ENCODE measurements at regions not wholly inside any gene's neighbourhood (a gene's known extent, or its start where the extent isn't known, plus 50 kb on each side); places are given as distances from the start of the nearest gene placed in this dataset.

DNA sequence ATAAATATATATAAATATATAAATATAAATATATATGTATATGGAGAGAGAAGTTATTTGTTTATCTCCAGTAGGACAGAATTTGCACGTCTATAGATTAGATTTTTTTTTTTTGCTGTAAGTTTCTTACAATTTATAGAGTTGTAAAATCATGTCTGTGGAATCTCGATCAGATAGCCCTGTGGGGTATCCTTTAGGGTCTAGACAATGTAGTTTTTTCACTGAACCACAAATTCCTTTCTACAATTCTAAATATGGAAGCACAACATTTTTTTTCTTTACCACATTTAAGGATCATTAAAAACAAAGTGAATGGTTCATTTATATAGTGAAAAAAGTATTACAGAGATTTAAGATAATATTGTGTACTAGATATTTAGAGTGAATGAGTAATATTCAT lies 384.2 kb upstream of the ZNF608 start:
- no peaks in the 10 kb centered on the region for H3K36me3 Mint-ChIP-seq (ENCODE audit: low read depth)
- no peaks in the 10 kb centered on the region for H3K4me1 Mint-ChIP-seq (ENCODE audit: low read depth)
- H3K9me3 Mint-ChIP-seq, result peaks cover 4% of the 10 kb centered on the region
- H3K4me3 Mint-ChIP-seq, result no peak overlapping the region
- H3K27ac Mint-ChIP-seq, result no peak overlapping the region
- no peaks in the 10 kb centered on the region for H3K27me3 Mint-ChIP-seq (ENCODE audit: low read depth)

GRCh38 chr5:125134216-125135081 lies 388.0 kb upstream of the ZNF608 start:
- Mint-ChIP-seq H3K4me3 (no peak overlapping the region), H3K36me3 (ENCODE audit: low read depth) (no peaks in the 10 kb centered on the region), H3K27me3 (ENCODE audit: low read depth) (no peaks in the 10 kb centered on the region), H3K9me3 (peaks cover 7% of the 10 kb centered on the region), H3K4me1 (ENCODE audit: low read depth) (no peaks in the 10 kb centered on the region), H3K27ac (no peak overlapping the region)

- H3K36me3 Mint-ChIP-seq (ENCODE audit: low read depth), result no peaks in the 10 kb centered on the region
- no peak overlapping the region for H3K27ac Mint-ChIP-seq
- H3K4me3 Mint-ChIP-seq, result no peak overlapping the region
- H3K9me3 Mint-ChIP-seq, result peaks cover 5% of the 10 kb centered on the region
- H3K4me1 Mint-ChIP-seq (ENCODE audit: low read depth), result no peaks in the 10 kb centered on the region
- H3K27me3 Mint-ChIP-seq (ENCODE audit: low read depth), result no peaks in the 10 kb centered on the region
Measured at GRCh38 chr5:125137535-125137934, 391.1 kb upstream of the ZNF608 start.

- peaks cover 5% of the 10 kb centered on the region for H3K9me3 Mint-ChIP-seq
- H3K4me3 Mint-ChIP-seq, result no peak overlapping the region
- no peak overlapping the region for H3K27ac Mint-ChIP-seq
- H3K27me3 Mint-ChIP-seq (ENCODE audit: low read depth), result no peaks in the 10 kb centered on the region
- H3K4me1 Mint-ChIP-seq (ENCODE audit: low read depth), result no peaks in the 10 kb centered on the region
- no peaks in the 10 kb centered on the region for H3K36me3 Mint-ChIP-seq (ENCODE audit: low read depth)
Measured at GRCh38 chr5:125138266-125138665, 391.8 kb upstream of the ZNF608 start.

DNA sequence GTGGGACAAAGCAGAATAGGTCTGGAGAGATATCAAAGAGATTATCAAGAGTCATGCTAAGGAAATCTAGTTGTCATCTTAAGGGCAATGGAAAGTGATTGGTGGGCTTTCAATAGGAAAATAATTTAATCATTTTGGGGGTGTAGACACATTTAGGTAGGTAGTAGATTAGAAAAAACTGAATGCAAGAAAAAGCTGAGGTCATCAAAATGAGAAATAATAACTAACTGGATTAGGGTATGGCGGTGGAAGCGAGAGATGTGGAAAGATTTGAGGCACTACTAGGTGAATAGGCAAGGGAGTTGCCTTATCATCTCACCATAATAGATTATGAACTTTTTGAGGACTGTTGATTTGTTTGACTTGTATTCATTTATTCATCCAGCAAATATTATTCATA lies 393.2 kb upstream of the ZNF608 start:
- Mint-ChIP-seq H3K27me3 (ENCODE audit: low read depth) (no peaks in the 10 kb centered on the region), H3K27ac (no peak overlapping the region), H3K4me3 (no peak overlapping the region), H3K9me3 (peaks cover 5% of the 10 kb centered on the region), H3K36me3 (ENCODE audit: low read depth) (no peaks in the 10 kb centered on the region), H3K4me1 (ENCODE audit: low read depth) (no peaks in the 10 kb centered on the region)

DNA sequence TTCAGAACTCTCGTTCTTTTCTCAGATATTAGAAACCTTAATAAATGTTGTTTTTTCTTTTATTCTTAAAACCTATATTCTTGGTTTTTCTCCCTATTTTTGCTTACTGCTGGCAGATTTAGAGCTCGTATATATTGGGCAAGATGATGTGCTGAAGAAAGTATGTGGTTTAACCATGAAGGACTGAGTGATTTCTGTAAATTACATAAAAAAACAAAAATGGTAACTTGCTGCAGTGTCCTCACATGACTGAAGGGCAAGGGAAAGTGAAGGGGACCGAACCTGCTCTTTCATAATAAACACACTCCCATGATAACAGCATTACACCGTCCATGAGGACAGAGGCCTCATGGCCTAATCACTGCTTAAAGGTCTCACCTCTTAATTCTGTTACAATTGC lies 393.8 kb upstream of the ZNF608 start:
- Mint-ChIP-seq H3K9me3 (peaks cover 5% of the 10 kb centered on the region), H3K4me1 (ENCODE audit: low read depth) (no peaks in the 10 kb centered on the region), H3K27ac (no peak overlapping the region), H3K4me3 (no peak overlapping the region), H3K36me3 (ENCODE audit: low read depth) (no peaks in the 10 kb centered on the region), H3K27me3 (ENCODE audit: low read depth) (no peaks in the 10 kb centered on the region)

DNA sequence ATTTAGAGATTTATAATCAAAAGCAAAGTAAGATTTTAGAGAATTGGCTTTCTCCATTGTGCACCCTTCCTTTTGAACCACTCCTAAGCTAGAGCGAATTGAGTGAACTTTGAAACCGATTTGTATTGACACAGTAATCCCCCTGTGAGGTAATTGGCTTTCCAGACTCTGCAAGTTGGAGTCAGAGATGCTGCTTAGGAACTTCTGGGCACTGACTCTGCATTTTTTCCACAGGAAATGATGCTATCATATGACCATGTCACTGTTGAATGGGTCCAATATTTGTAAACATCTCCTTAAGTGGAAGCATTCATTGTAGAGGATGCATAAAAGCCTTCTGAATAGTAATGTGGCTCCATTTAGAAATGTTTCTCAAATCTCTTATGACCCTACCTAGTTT lies 394.4 kb upstream of the ZNF608 start:
- no peaks in the 10 kb centered on the region for H3K4me1 Mint-ChIP-seq (ENCODE audit: low read depth)
- H3K36me3 Mint-ChIP-seq (ENCODE audit: low read depth), result no peaks in the 10 kb centered on the region
- H3K9me3 Mint-ChIP-seq, result peaks cover 5% of the 10 kb centered on the region
- no peaks in the 10 kb centered on the region for H3K27me3 Mint-ChIP-seq (ENCODE audit: low read depth)
- no peak overlapping the region for H3K27ac Mint-ChIP-seq
- no peak overlapping the region for H3K4me3 Mint-ChIP-seq

- no peaks in the 10 kb centered on the region for H3K36me3 Mint-ChIP-seq (ENCODE audit: low read depth)
Measured at GRCh38 chr5:125142458-125142857, 396.0 kb upstream of the ZNF608 start.

GRCh38 chr5:125143011-125143410 lies 396.6 kb upstream of the ZNF608 start:
- no peaks in the 10 kb centered on the region for H3K36me3 Mint-ChIP-seq (ENCODE audit: low read depth)
- H3K27me3 Mint-ChIP-seq (ENCODE audit: low read depth), result no peaks in the 10 kb centered on the region

More at GRCh38 chr5:125142458-125142857, 396.0 kb upstream of the ZNF608 start:
- Mint-ChIP-seq H3K27ac (no peak overlapping the region), H3K4me3 (no peak overlapping the region), H3K9me3 (peaks cover 5% of the 10 kb centered on the region), H3K27me3 (ENCODE audit: low read depth) (no peaks in the 10 kb centered on the region), H3K4me1 (ENCODE audit: low read depth) (no peaks in the 10 kb centered on the region)

GRCh38 chr5:125148076-125148475 lies 401.6 kb upstream of the ZNF608 start:
- H3K36me3 Mint-ChIP-seq (ENCODE audit: low read depth), result no peaks in the 10 kb centered on the region
- H3K27me3 Mint-ChIP-seq (ENCODE audit: low read depth), result no peaks in the 10 kb centered on the region
- no peak overlapping the region for H3K27ac Mint-ChIP-seq
- no peak overlapping the region for H3K4me3 Mint-ChIP-seq
- peaks cover 9% of the 10 kb centered on the region for H3K9me3 Mint-ChIP-seq
- H3K4me1 Mint-ChIP-seq (ENCODE audit: low read depth), result no peaks in the 10 kb centered on the region

More at GRCh38 chr5:125143011-125143410, 396.6 kb upstream of the ZNF608 start:
- no peak overlapping the region for H3K4me3 Mint-ChIP-seq
- no peaks in the 10 kb centered on the region for H3K4me1 Mint-ChIP-seq (ENCODE audit: low read depth)
- H3K27ac Mint-ChIP-seq, result no peak overlapping the region
- H3K9me3 Mint-ChIP-seq, result peaks cover 5% of the 10 kb centered on the region

- Mint-ChIP-seq H3K9me3 (peaks cover 9% of the 10 kb centered on the region), H3K4me3 (no peak overlapping the region), H3K27ac (no peak overlapping the region), H3K27me3 (ENCODE audit: low read depth) (no peaks in the 10 kb centered on the region), H3K4me1 (ENCODE audit: low read depth) (no peaks in the 10 kb centered on the region), H3K36me3 (ENCODE audit: low read depth) (no peaks in the 10 kb centered on the region)
Measured at GRCh38 chr5:125148706-125149105, 402.3 kb upstream of the ZNF608 start.

DNA sequence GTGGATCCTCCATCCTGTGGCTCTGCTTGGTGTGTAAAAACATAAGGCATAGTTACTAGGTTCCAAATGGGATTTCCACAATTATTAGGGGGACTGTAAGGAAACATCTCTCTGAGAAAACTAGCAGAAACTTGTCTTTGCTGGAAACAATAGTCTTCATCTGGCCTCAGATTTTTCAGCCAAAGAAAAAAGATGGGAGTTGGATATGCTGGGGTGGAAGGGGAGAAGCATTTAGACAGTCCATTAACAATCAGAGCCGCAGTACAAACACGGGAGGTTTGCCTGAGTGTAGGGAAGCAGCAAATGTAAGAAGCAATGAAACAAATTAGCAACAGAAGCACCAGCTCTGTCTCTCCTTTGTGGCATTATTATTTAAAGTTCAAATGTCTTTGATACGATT lies 402.7 kb upstream of the ZNF608 start:
- no peaks in the 10 kb centered on the region for H3K27me3 Mint-ChIP-seq (ENCODE audit: low read depth)
- no peaks in the 10 kb centered on the region for H3K36me3 Mint-ChIP-seq (ENCODE audit: low read depth)
- H3K4me3 Mint-ChIP-seq, result no peak overlapping the region
- peaks cover 9% of the 10 kb centered on the region for H3K9me3 Mint-ChIP-seq
- no peak overlapping the region for H3K27ac Mint-ChIP-seq
- H3K4me1 Mint-ChIP-seq (ENCODE audit: low read depth), result no peaks in the 10 kb centered on the region

DNA sequence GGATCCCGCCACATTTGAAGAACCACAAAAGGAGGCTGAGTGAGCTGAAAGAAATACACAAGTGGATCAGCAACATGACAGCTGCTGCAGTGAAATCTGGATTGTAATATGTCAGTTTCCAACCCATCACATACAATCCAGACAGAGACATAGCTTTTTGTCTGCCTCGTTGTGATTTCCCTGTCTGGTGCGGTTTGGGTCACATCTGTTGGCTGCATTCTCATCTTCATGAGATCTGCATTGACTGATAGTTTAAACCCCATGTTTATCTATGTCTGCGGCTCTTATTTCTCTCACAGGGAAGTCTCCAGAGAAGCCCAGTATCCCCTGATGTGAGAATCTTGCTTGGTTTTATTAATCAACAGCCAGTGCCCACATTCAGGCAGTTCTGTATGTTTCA lies 403.1 kb upstream of the ZNF608 start:
- Mint-ChIP-seq H3K4me1 (ENCODE audit: low read depth) (no peaks in the 10 kb centered on the region), H3K27ac (no peak overlapping the region), H3K27me3 (ENCODE audit: low read depth) (no peaks in the 10 kb centered on the region), H3K9me3 (peaks cover 9% of the 10 kb centered on the region), H3K36me3 (ENCODE audit: low read depth) (no peaks in the 10 kb centered on the region), H3K4me3 (no peak overlapping the region)

- Mint-ChIP-seq H3K36me3 (ENCODE audit: low read depth) (no peaks in the 10 kb centered on the region), H3K27me3 (ENCODE audit: low read depth) (no peaks in the 10 kb centered on the region), H3K27ac (no peak overlapping the region), H3K4me1 (ENCODE audit: low read depth) (no peaks in the 10 kb centered on the region), H3K4me3 (no peak overlapping the region), H3K9me3 (peaks cover 9% of the 10 kb centered on the region)
Measured at GRCh38 chr5:125150041-125150669, 403.7 kb upstream of the ZNF608 start.

DNA sequence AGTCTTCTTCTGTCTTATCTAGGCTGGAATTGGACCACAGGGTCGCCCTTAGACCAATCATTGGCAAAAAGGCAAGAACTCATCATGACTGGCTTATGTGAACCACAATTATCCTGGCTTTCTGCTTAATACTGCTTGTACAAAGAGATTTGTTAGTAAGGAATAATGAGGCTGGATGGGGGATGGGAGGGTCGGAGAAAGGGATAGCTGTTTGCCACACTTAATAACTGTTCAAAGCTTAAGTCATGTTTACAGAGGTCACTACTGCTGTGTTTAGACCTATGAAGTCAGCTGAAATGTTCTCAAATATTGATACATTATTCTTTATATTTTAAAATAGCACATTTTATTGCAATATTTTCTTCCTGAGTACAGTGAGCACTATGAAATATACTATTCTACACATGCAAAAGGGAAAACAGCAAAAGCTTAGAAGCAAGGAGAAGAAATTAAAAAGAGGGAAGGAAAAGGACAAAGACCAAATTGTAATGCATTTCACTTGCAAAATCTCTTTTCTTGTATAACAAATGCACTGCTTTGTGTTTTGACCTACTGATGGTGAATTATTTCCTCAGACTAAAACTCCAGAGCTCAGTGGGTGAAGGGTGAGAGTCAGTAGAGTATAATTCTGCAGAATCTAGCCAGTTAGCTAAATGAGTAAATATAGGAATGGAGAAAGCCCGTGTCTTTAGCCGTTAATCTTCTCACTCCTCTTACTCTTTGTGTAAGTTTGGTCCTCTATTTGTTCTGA lies 404.9 kb upstream of the ZNF608 start:
- Mint-ChIP-seq H3K36me3 (ENCODE audit: low read depth) (no peaks in the 10 kb centered on the region), H3K27ac (no peak overlapping the region), H3K9me3 (peaks cover 12% of the 10 kb centered on the region), H3K4me3 (no peak overlapping the region), H3K27me3 (ENCODE audit: low read depth) (no peaks in the 10 kb centered on the region), H3K4me1 (ENCODE audit: low read depth) (no peaks in the 10 kb centered on the region)
